ENCODE measurements at regions not wholly inside any gene's neighbourhood (a gene's known extent, or its start where the extent isn't known, plus 50 kb on each side); places are given as distances from the start of the nearest gene placed in this dataset.
A peak's percentile ranks its signal among the peaks of the same experiment; 100 is the strongest.
"Not testable (repeated sequence)": the region's sequence is repeated elsewhere in the genome, so short reads cannot be mapped to it uniquely, and the experiment has no call there.

- no peak for FAIRE-seq
- no peak for DNase-seq (ENCODE audit: insufficient read length, low spot score)
Observed at GRCh38 chr5:121100931-121101330, 636.8 kb downstream of the PRR16 start.

GRCh38 chr5:121105921-121106320 lies 641.8 kb downstream of the PRR16 start:
- FAIRE-seq, result no peak
- TF ChIP-seq, protein P1, sequence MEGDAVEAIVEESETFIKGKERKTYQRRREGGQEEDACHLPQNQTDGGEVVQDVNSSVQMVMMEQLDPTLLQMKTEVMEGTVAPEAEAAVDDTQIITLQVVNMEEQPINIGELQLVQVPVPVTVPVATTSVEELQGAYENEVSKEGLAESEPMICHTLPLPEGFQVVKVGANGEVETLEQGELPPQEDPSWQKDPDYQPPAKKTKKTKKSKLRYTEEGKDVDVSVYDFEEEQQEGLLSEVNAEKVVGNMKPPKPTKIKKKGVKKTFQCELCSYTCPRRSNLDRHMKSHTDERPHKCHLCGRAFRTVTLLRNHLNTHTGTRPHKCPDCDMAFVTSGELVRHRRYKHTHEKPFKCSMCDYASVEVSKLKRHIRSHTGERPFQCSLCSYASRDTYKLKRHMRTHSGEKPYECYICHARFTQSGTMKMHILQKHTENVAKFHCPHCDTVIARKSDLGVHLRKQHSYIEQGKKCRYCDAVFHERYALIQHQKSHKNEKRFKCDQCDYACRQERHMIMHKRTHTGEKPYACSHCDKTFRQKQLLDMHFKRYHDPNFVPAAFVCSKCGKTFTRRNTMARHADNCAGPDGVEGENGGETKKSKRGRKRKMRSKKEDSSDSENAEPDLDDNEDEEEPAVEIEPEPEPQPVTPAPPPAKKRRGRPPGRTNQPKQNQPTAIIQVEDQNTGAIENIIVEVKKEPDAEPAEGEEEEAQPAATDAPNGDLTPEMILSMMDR (IDR thresholded peaks at IDR 0.05; ENCODE audit: insufficient read depth, missing control alignments), result no peak
- no peak for DNase-seq (ENCODE audit: insufficient read length, low spot score)

More at GRCh38 chr5:121100931-121101330, 636.8 kb downstream of the PRR16 start:
- TF ChIP-seq, protein P1 (IDR thresholded peaks at IDR 0.05; ENCODE audit: insufficient read depth, missing control alignments), result no peak

DNA sequence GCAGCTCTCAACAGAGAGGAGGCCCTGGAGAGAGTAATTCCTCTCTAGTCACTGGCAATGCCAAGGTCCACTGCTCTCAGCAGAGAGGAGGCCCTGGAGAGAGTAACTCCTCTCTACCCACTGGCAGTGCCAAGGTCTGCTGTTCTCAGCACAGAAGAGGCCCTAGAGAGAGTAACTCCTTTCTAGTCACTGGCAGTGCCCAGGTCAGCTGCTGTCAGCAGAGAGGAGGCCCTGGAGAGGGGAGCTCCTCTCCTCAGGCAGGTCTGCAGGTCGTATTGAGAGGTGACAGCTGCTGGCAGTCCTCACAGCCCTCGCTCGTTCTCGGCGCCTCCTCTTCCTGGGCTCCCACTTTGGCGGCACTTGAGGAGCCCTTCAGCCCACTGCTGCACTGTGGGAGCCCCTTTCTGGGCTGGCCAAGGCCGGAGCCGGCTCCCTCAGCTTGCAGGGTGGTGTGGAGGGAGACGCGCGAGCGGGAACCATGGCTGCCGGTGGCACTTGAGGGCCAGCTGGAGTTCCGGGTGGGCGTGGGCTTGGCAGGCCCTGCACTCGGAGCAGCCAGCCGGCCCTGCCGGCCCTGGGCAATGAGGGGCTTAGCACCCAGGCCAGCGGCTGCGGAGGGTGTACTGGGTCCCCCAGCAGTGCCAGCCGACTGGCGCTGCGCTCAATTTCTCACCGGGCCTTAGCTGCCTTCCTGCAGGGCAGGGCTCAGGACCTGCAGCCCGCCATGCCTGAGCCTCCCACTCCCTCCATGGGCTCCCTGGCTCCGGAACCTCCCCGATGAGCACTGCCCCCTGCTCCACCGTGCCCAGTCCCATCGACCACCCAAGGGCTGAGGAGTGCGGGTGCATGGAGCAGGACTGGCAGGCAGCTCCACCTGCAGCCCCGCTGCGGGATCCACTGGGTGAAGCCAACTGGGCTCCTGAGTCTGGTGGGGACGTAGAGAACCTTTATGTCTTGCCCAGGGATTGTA lies 642.9 kb downstream of the PRR16 start:
- not testable (repeated sequence) for DNase-seq (ENCODE audit: insufficient read length, low spot score); FAIRE-seq

GRCh38 chr5:121108725-121109124 lies 644.6 kb downstream of the PRR16 start:
- no peak for DNase-seq (ENCODE audit: insufficient read length, low spot score)
- TF ChIP-seq, protein P1 (IDR thresholded peaks at IDR 0.05; ENCODE audit: insufficient read depth, missing control alignments), result no peak
- no peak for FAIRE-seq

DNA sequence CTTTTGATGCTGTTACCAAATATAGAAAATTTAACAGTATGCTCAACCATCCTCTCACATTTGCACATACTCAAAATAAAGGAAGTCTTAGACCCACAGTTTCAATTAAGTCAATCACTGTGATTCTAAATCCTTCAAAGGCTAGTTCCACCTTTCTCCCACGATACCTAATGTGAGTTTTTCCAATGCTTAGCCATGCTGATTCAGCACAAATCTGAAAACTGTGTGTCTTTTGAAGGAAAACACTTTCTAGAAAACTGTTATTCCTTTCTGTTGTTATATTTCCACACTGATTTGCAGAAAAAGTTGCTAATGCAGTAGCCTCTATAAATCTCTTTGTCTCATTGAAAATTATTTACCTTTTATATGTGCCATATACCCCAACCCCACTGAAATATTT lies 645.7 kb downstream of the PRR16 start:
- FAIRE-seq, result no peak
- no peak for DNase-seq (ENCODE audit: insufficient read length, low spot score)
- TF ChIP-seq, protein P1 (IDR thresholded peaks at IDR 0.05; ENCODE audit: insufficient read depth, missing control alignments), result no peak

DNA sequence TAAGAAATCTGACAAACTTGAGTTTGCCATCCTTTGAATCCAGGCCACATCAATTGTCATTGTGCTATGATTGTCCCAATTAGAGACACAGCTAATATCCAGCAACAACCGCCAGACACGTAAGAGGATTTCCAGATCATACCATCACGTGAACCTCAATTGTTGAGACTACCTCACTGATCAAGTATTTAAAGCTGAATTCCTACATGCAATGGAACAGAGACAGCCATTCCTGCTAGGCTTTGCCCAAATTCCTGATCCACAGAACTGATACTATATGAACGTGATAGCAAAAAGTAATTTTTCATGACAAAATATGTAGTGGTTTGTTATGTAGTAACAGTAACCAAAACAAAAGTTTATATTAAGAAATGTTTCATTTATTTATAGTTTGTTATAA lies 657.7 kb downstream of the PRR16 start:
- TF ChIP-seq, protein P1 (IDR thresholded peaks at IDR 0.05; ENCODE audit: insufficient read depth, missing control alignments), result no peak
- peak; percentile 87 for FAIRE-seq
- DNase-seq (ENCODE audit: insufficient read length, low spot score), result no peak

DNA sequence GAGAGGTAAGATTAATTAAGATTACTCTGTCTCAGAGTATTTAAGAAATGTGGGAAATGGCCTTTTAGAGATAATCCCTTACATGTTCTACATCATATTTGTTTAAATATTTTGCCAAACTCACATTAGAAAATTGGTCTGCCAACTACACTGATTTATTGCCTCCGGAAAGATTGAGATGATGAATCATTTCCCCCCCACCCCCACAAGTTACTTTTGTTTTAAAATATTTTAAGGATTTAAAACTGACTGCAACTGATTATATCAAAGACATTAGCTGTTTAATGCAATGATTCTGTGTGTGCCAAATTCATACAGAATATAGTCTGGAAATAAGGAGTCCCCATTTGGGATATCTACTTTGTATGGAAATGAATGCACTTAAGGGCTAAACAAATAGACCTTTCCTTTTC lies 674.4 kb downstream of the PRR16 start:
- FAIRE-seq, result peak; percentile 64
- no peak for DNase-seq (ENCODE audit: insufficient read length, low spot score)
- TF ChIP-seq, protein P1 (IDR thresholded peaks at IDR 0.05; ENCODE audit: insufficient read depth, missing control alignments), result no peak

Measured in D721Med (cell line).